ENCODE measurements at regions not wholly inside any gene's neighbourhood (a gene's known extent, or its start where the extent isn't known, plus 50 kb on each side); places are given as distances from the start of the nearest gene placed in this dataset.

GRCh38 chr2:104410136-104410535 lies 443.8 kb upstream of the POU3F3 start:
- peaks cover 2 to 4% (median 3%) of the 10 kb centered on the region in 4 experiments; a peak in 2 of 7 replicates for H3K4me1 ChIP-seq (replicated peaks in 1 of 4; ENCODE audit: control insufficient read depth in 3 of 4, insufficient read depth in 4 of 4, low read length in 3 of 4)
- 84% methylated on average over 3 of the region's 3 CpGs; no CpG with 5 or more reads in 1 of the 2 experiments for WGBS, 2 experiments (ENCODE audit: extremely low coverage in 1 of 2, insufficient coverage in 1 of 2, insufficient read length in 1 of 2, insufficient replicate concordance in 2 of 2, low coverage in 1 of 2, low lambda C conversion rate in 2 of 2, missing lambda C conversion rate in 1 of 2)
- no peak overlapping the region for H3K23ac ChIP-seq (ENCODE audit: insufficient read length)
- no peaks in the 10 kb centered on the region for H4K20me1 ChIP-seq (replicated peaks in 1 of 2; ENCODE audit: control insufficient read depth in 1 of 2, insufficient read depth in 2 of 2, low read length in 2 of 2)
- H3K18ac ChIP-seq (ENCODE audit: extremely low read depth, low read length) = no peak overlapping the region
- H3K27ac ChIP-seq (ENCODE audit: low read depth, low read length) = no peak overlapping the region
- no peaks in the 10 kb centered on the region for H3K79me2 ChIP-seq (ENCODE audit: control insufficient read depth in 1 of 2, insufficient read depth in 2 of 2, low read length in 2 of 2)
- H2AFZ ChIP-seq (ENCODE audit: low read length) = no peak overlapping the region
- no peak overlapping the region for H3K4me2 ChIP-seq (ENCODE audit: insufficient read depth in 1 of 2, low read depth in 2 of 2, low read length in 2 of 2)
- H2BK120ac ChIP-seq (replicated peaks; ENCODE audit: low read depth, low read length) = no peak overlapping the region
- no peaks in the 10 kb centered on the region for H3K27me3 ChIP-seq (replicated peaks in 1 of 4; ENCODE audit: control insufficient read depth in 3 of 4, extremely low read depth in 1 of 4, insufficient read depth in 3 of 4, low read length in 3 of 4)
- no peak overlapping the region for H3K4ac ChIP-seq (replicated peaks; ENCODE audit: insufficient read length, low read depth, low read length)
- POLR2A ChIA-PET (ENCODE audit: partially characterized antibody) = no interaction called here
- no peaks in the 10 kb centered on the region for H3K9me3 ChIP-seq (ENCODE audit: insufficient read depth in 2 of 2, low read depth in 1 of 2, low read length in 1 of 2)
- no peak overlapping the region for H3K9ac ChIP-seq (replicated peaks in 1 of 4; ENCODE audit: extremely low read depth in 1 of 4, low read depth in 3 of 4, low read length in 3 of 4)
- H2BK5ac ChIP-seq (ENCODE audit: low read depth, low read length) = no peak overlapping the region
- no peaks in the 10 kb centered on the region for H3K23me2 ChIP-seq (ENCODE audit: low read depth, low read length)
- H2BK20ac ChIP-seq (ENCODE audit: low read length) = no peak overlapping the region
- no peak overlapping the region for H2BK15ac ChIP-seq (ENCODE audit: low read length)
- CTCF ChIA-PET (ENCODE audit: partially characterized antibody) = interaction anchor here (0.9 to 2.0 kb wide), 2 partner anchors 35 to 38 kb away, joined by 3 to 4 read pairs; no protein-coding TSS in a partner anchor
- no peak overlapping the region for H3K14ac ChIP-seq (ENCODE audit: insufficient read length)
- no peaks in the 10 kb centered on the region for H3K36me3 ChIP-seq (ENCODE audit: control insufficient read depth in 2 of 4, insufficient read depth in 4 of 4, low read length in 3 of 4)
- H3K79me1 ChIP-seq (ENCODE audit: low read depth, low read length) = no peaks in the 10 kb centered on the region
- no peak overlapping the region for H3K56ac ChIP-seq (replicated peaks; ENCODE audit: insufficient read length, low read depth, low read length)
- H3K4me3 ChIP-seq (ENCODE audit: extremely low read depth in 1 of 4, insufficient read depth in 2 of 4, low read depth in 3 of 4, low read length in 4 of 4) = no peak overlapping the region
- H4K8ac ChIP-seq (ENCODE audit: extremely low read depth, insufficient read depth, low read length) = no peak overlapping the region
- H2BK12ac ChIP-seq (ENCODE audit: low read depth, low read length) = no peak overlapping the region
- FAIRE-seq = no peak
- no peak overlapping the region for H2AK5ac ChIP-seq (ENCODE audit: low read depth, low read length)
- no peak overlapping the region for H4K91ac ChIP-seq (replicated peaks; ENCODE audit: insufficient read length, low read length)
- no peak overlapping the region for H4K5ac ChIP-seq (ENCODE audit: insufficient read length, low read depth, low read length)
- no peak for DNase-seq (ENCODE audit: low read depth in 1 of 2, low spot score in 2 of 2)
- no peak for TF ChIP-seq HDAC2 (IDR thresholded peaks at IDR 0.05; ENCODE audit: borderline replicate concordance in 1 of 2, low read depth in 2 of 2, low read length in 2 of 2)
- TF ChIP-seq, protein P1, sequence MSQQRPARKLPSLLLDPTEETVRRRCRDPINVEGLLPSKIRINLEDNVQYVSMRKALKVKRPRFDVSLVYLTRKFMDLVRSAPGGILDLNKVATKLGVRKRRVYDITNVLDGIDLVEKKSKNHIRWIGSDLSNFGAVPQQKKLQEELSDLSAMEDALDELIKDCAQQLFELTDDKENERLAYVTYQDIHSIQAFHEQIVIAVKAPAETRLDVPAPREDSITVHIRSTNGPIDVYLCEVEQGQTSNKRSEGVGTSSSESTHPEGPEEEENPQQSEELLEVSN (IDR thresholded peaks at IDR 0.05) = no peak
- no peak for TF ChIP-seq RBBP5 (IDR thresholded peaks at IDR 0.05; ENCODE audit: borderline replicate concordance, low read depth, low read length)
- TF ChIP-seq YY1 (IDR thresholded peaks at IDR 0.05; ENCODE audit: low read depth, low read length) = no peak
- no peak for TF ChIP-seq TBP (IDR thresholded peaks at IDR 0.05; ENCODE audit: low read depth, low read length)
- TF ChIP-seq MAX (IDR thresholded peaks at IDR 0.05) = no peak
- no peak for TF ChIP-seq ATF2 (IDR thresholded peaks at IDR 0.05; ENCODE audit: low read length)
- TF ChIP-seq CREB1 (IDR thresholded peaks at IDR 0.05) = no peak
- TF ChIP-seq CBX5 (IDR thresholded peaks at IDR 0.05; ENCODE audit: low read depth, low read length) = no peak
- no peak for TF ChIP-seq TAF7 (optimal IDR thresholded peaks at IDR 0.05; ENCODE audit: borderline replicate concordance, low read depth, low read length)
- TF ChIP-seq CHD2 (IDR thresholded peaks at IDR 0.05; ENCODE audit: low read length) = no peak
- TF ChIP-seq PHF8 (conservative IDR thresholded peaks at IDR 0.05; ENCODE audit: low read depth, low read length) = no peak
- TF ChIP-seq TEAD4 (IDR thresholded peaks at IDR 0.05; ENCODE audit: low read depth, low read length) = no peak

All from H1 (cell line).